Ectodermal cell (in vitro differentiated cells): ENCODE measurements at regions not wholly inside any gene's neighbourhood (a gene's known extent, or its start where the extent isn't known, plus 50 kb on each side); places are given as distances from the start of the nearest gene placed in this dataset.

ENCODE experiments used
- H3K27ac ChIP-seq: 2 replicates; pipeline ENCODE4 v1.7.0; 2013; ENCODE audit warnings: mild to moderate bottlenecking, low read depth, low read length; ENCODE audit not compliant: insufficient read depth, poor library complexity, severe bottlenecking
- H3K27me3 ChIP-seq: 2 replicates; pipeline ENCODE4 v1.7.0; 2013; ENCODE audit warnings: mild to moderate bottlenecking, low read length; ENCODE audit not compliant: insufficient read depth, control insufficient read depth, poor library complexity, severe bottlenecking
- H3K36me3 ChIP-seq: one replicate; pipeline ENCODE4 v1.7.0; 2013; ENCODE audit warnings: low read length; ENCODE audit not compliant: control insufficient read depth, insufficient read depth
- H3K4me1 ChIP-seq: one replicate; pipeline ENCODE4 v1.7.0; 2013; ENCODE audit warnings: low read length; ENCODE audit not compliant: control insufficient read depth, insufficient read depth
- H3K4me3 ChIP-seq: 2 replicates; pipeline ENCODE4 v1.7.0; 2013; ENCODE audit warnings: low read depth, low read length, control low read depth; ENCODE audit not compliant: insufficient read depth
- H3K9me3 ChIP-seq: 2 replicates; pipeline ENCODE4 v1.7.0; 2013; ENCODE audit warnings: mild to moderate bottlenecking, low read length, moderate library complexity; ENCODE audit not compliant: control insufficient read depth
- WGBS, 2 experiments: methylation state at CpG; one replicate each; pipeline ENCODE4 v1.1.7; 2013; ENCODE audit warnings: missing lambda C conversion rate in 2 of 2; 5-methylcytosine and 5-hydroxymethylcytosine counted together

GRCh38 chr10:121027371-121027770 lies 176.2 kb downstream of the WDR11 start:
- no peaks in the 10 kb centered on the region for H3K27me3 ChIP-seq
- H3K27ac ChIP-seq = no peak overlapping the region
- 88 to 91% methylated on average over 4 of the region's 4 CpGs for WGBS, 2 experiments
- no peaks in the 10 kb centered on the region for H3K4me1 ChIP-seq
- H3K36me3 ChIP-seq = no peaks in the 10 kb centered on the region
- no peak overlapping the region for H3K4me3 ChIP-seq
- H3K9me3 ChIP-seq = no peaks in the 10 kb centered on the region

- no peak overlapping the region for H3K27ac ChIP-seq
- no peak overlapping the region for H3K4me3 ChIP-seq
Measured at GRCh38 chr10:121032460-121032859, 181.3 kb downstream of the WDR11 start.

GRCh38 chr10:121033366-121033765 lies 182.2 kb downstream of the WDR11 start:
- Histone ChIP-seq H3K4me1 (no peaks in the 10 kb centered on the region), H3K27me3 (no peaks in the 10 kb centered on the region), H3K4me3 (no peak overlapping the region), H3K36me3 (no peaks in the 10 kb centered on the region), H3K9me3 (no peaks in the 10 kb centered on the region), H3K27ac (no peak overlapping the region)
- WGBS, 2 experiments = 95 to 96% methylated on average over 3 of the region's 3 CpGs

More at GRCh38 chr10:121032460-121032859, 181.3 kb downstream of the WDR11 start:
- Histone ChIP-seq H3K4me1 (no peaks in the 10 kb centered on the region), H3K9me3 (no peaks in the 10 kb centered on the region), H3K36me3 (no peaks in the 10 kb centered on the region), H3K27me3 (no peaks in the 10 kb centered on the region)
- 69 to 84% methylated on average over 3 of the region's 3 CpGs for WGBS, 2 experiments

GRCh38 chr10:121036431-121036830 lies 185.3 kb downstream of the WDR11 start:
- Histone ChIP-seq H3K4me3 (no peak overlapping the region), H3K27me3 (no peaks in the 10 kb centered on the region), H3K4me1 (no peaks in the 10 kb centered on the region), H3K36me3 (no peaks in the 10 kb centered on the region), H3K27ac (no peak overlapping the region), H3K9me3 (no peaks in the 10 kb centered on the region)
- 64 to 65% methylated on average over 4 of the region's 4 CpGs for WGBS, 2 experiments

- WGBS, 2 experiments = 90 to 93% methylated on average over 4 of the region's 4 CpGs
Measured at GRCh38 chr10:121041499-121041898, 190.3 kb downstream of the WDR11 start.

GRCh38 chr10:121041906-121042305 lies 190.7 kb downstream of the WDR11 start:
- no peaks in the 10 kb centered on the region for H3K27me3 ChIP-seq
- 92 to 95% methylated on average over 3 of the region's 3 CpGs for WGBS, 2 experiments
- no peaks in the 10 kb centered on the region for H3K9me3 ChIP-seq
- H3K27ac ChIP-seq = no peak overlapping the region
- no peaks in the 10 kb centered on the region for H3K4me1 ChIP-seq
- H3K4me3 ChIP-seq = no peak overlapping the region
- no peaks in the 10 kb centered on the region for H3K36me3 ChIP-seq

More at GRCh38 chr10:121041499-121041898, 190.3 kb downstream of the WDR11 start:
- Histone ChIP-seq H3K27me3 (no peaks in the 10 kb centered on the region), H3K27ac (no peak overlapping the region), H3K36me3 (no peaks in the 10 kb centered on the region), H3K9me3 (no peaks in the 10 kb centered on the region), H3K4me1 (no peaks in the 10 kb centered on the region), H3K4me3 (no peak overlapping the region)

GRCh38 chr10:121042342-121042741 lies 191.2 kb downstream of the WDR11 start:
- WGBS, 2 experiments = 88 to 95% methylated on average over 3 of the region's 3 CpGs
- no peaks in the 10 kb centered on the region for H3K27me3 ChIP-seq
- no peaks in the 10 kb centered on the region for H3K4me1 ChIP-seq
- H3K9me3 ChIP-seq = no peaks in the 10 kb centered on the region
- no peaks in the 10 kb centered on the region for H3K36me3 ChIP-seq
- H3K27ac ChIP-seq = no peak overlapping the region
- H3K4me3 ChIP-seq = no peak overlapping the region

GRCh38 chr10:121043124-121043849 lies 192.1 kb downstream of the WDR11 start:
- 94 to 95% methylated on average over 20 of the region's 20 CpGs for WGBS, 2 experiments
- Histone ChIP-seq H3K4me3 (no peak overlapping the region), H3K36me3 (no peaks in the 10 kb centered on the region), H3K27ac (no peak overlapping the region), H3K27me3 (no peaks in the 10 kb centered on the region), H3K9me3 (no peaks in the 10 kb centered on the region), H3K4me1 (no peaks in the 10 kb centered on the region)

GRCh38 chr10:121048749-121049148 lies 197.6 kb downstream of the WDR11 start:
- Histone ChIP-seq H3K4me3 (no peak overlapping the region), H3K27ac (no peak overlapping the region), H3K27me3 (no peaks in the 10 kb centered on the region), H3K9me3 (no peaks in the 10 kb centered on the region), H3K4me1 (no peaks in the 10 kb centered on the region), H3K36me3 (no peaks in the 10 kb centered on the region)
- WGBS, 2 experiments = 96 to 97% methylated on average over 2 to 3 of the region's 3 CpGs

GRCh38 chr10:121049489-121049888 lies 198.3 kb downstream of the WDR11 start:
- 86 to 88% methylated on average over 2 of the region's 2 CpGs for WGBS, 2 experiments

More at GRCh38 chr10:121049489-121049888, 198.3 kb downstream of the WDR11 start:
- Histone ChIP-seq H3K9me3 (no peaks in the 10 kb centered on the region), H3K27me3 (no peaks in the 10 kb centered on the region), H3K27ac (no peak overlapping the region), H3K36me3 (no peaks in the 10 kb centered on the region), H3K4me3 (no peak overlapping the region), H3K4me1 (no peaks in the 10 kb centered on the region)
